ENCODE measurements at regions not wholly inside any gene's neighbourhood (a gene's known extent, or its start where the extent isn't known, plus 50 kb on each side); places are given as distances from the start of the nearest gene placed in this dataset.

GRCh38 chr17:13355054-13355453, 246.7 kb downstream of the HS3ST3A1 start:
- intact Hi-C loops (cut with DNase I, micrococcal nuclease), result no loop called here
- TF ChIP-seq CTCF (IDR thresholded peaks at IDR 0.05), result no peak

GRCh38 chr17:13353590-13353989, 248.1 kb downstream of the HS3ST3A1 start:
- DNase-seq, result peak in 2 of 3 donors; percentile 7 to 16
- ATAC-seq, result no peak

More at GRCh38 chr17:13355054-13355453, 246.7 kb downstream of the HS3ST3A1 start:
- ATAC-seq, result no peak
- no peak for DNase-seq
- Histone ChIP-seq H3K4me1 (ENCODE audit: low read depth) (no peaks in the 10 kb centered on the region), H3K4me3 (no peak overlapping the region), H3K9me3 (no peaks in the 10 kb centered on the region), H3K36me3 (ENCODE audit: low read depth) (no peaks in the 10 kb centered on the region)

GRCh38 chr17:13352747-13353415, 248.8 kb downstream of the HS3ST3A1 start:
- Histone ChIP-seq H3K36me3 (ENCODE audit: low read depth) (no peaks in the 10 kb centered on the region), H3K9me3 (no peaks in the 10 kb centered on the region), H3K4me1 (ENCODE audit: low read depth) (no peaks in the 10 kb centered on the region), H3K4me3 (no peak overlapping the region)
- intact Hi-C loops (cut with DNase I, micrococcal nuclease), result no loop called here
- TF ChIP-seq CTCF (IDR thresholded peaks at IDR 0.05), result no peak
- ATAC-seq, result no peak
- DNase-seq, result no peak

More at GRCh38 chr17:13353590-13353989, 248.1 kb downstream of the HS3ST3A1 start:
- Histone ChIP-seq H3K4me3 (no peak overlapping the region), H3K36me3 (ENCODE audit: low read depth) (no peaks in the 10 kb centered on the region), H3K9me3 (no peaks in the 10 kb centered on the region), H3K4me1 (ENCODE audit: low read depth) (no peaks in the 10 kb centered on the region)
- intact Hi-C loops (cut with DNase I, micrococcal nuclease), result no loop called here
- no peak for TF ChIP-seq CTCF (IDR thresholded peaks at IDR 0.05)

- H3K4me3 ChIP-seq, result no peak overlapping the region
- ATAC-seq (no peak), DNase-seq (no peak)
- intact Hi-C loops (cut with DNase I, micrococcal nuclease), result no loop called here
- no peak for TF ChIP-seq CTCF (IDR thresholded peaks at IDR 0.05)
- no peaks in the 10 kb centered on the region for H3K36me3 ChIP-seq (ENCODE audit: low read depth)
- no peaks in the 10 kb centered on the region for H3K9me3 ChIP-seq
- no peaks in the 10 kb centered on the region for H3K4me1 ChIP-seq (ENCODE audit: low read depth)
Measured at GRCh38 chr17:13351046-13351445, 250.7 kb downstream of the HS3ST3A1 start.

- TF ChIP-seq CTCF (IDR thresholded peaks at IDR 0.05), result no peak
- no peak overlapping the region for H3K4me3 ChIP-seq
- no peak for DNase-seq
- no peaks in the 10 kb centered on the region for H3K9me3 ChIP-seq
- no peaks in the 10 kb centered on the region for H3K36me3 ChIP-seq (ENCODE audit: low read depth)
- intact Hi-C loops (cut with DNase I, micrococcal nuclease), result no loop called here
- H3K4me1 ChIP-seq (ENCODE audit: low read depth), result no peaks in the 10 kb centered on the region
- no peak for ATAC-seq
Measured at GRCh38 chr17:13350466-13350865, 251.3 kb downstream of the HS3ST3A1 start.
